ENCODE measurements at regions not wholly inside any gene's neighbourhood (a gene's known extent, or its start where the extent isn't known, plus 50 kb on each side); places are given as distances from the start of the nearest gene placed in this dataset.

GRCh38 chr2:59578349-59578748, 975.1 kb downstream of the BCL11A start:
- TF ChIP-seq EP300 (IDR thresholded peaks at IDR 0.05), result no peak
- TF ChIP-seq CTCF (IDR thresholded peaks at IDR 0.05), result no peak
